H9 (cell line): ENCODE measurements at regions not wholly inside any gene's neighbourhood (a gene's known extent, or its start where the extent isn't known, plus 50 kb on each side); places are given as distances from the start of the nearest gene placed in this dataset.

Experiments used
- DNase-seq: peaks from one replicate; pipeline ENCODE4 v3.0.0-alpha.2; 2017
- H2AFZ ChIP-seq: one replicate; pipeline ENCODE4 v1.6.1; 2013; ENCODE audit warnings: mild to moderate bottlenecking, low read length, control low read depth, moderate library complexity
- H2AK5ac ChIP-seq: 2 replicates; pipeline ENCODE4 v1.6.1; 2013; ENCODE audit warnings: low read length, control low read depth, mixed read lengths; ENCODE audit not compliant: insufficient read length
- H2BK120ac ChIP-seq: one replicate; pipeline ENCODE4 v1.6.1; 2013; ENCODE audit warnings: low read depth, mild to moderate bottlenecking, low read length, control low read depth, inconsistent platforms; ENCODE audit not compliant: poor library complexity, severe bottlenecking
- H2BK12ac ChIP-seq: 2 replicates; pipeline ENCODE4 v1.6.1; 2013; ENCODE audit warnings: low read length, control low read depth, mixed read lengths, low read depth; ENCODE audit not compliant: insufficient read length
- H2BK15ac ChIP-seq: 2 replicates; pipeline ENCODE4 v1.6.1; 2013; ENCODE audit warnings: low read depth, low read length, control low read depth
- H2BK20ac ChIP-seq: one replicate; pipeline ENCODE4 v1.6.1; 2013; ENCODE audit warnings: low read depth, mild to moderate bottlenecking, low read length, control low read depth, inconsistent platforms; ENCODE audit not compliant: poor library complexity, severe bottlenecking
- H2BK5ac ChIP-seq: 2 replicates; pipeline ENCODE4 v1.6.1; 2013; ENCODE audit warnings: low read length, control low read depth, mixed read lengths; ENCODE audit not compliant: insufficient read length
- H3K14ac ChIP-seq: 2 replicates; pipeline ENCODE4 v1.6.1; 2013; ENCODE audit warnings: low read length, control low read depth; ENCODE audit not compliant: insufficient read depth
- H3K18ac ChIP-seq: 2 replicates; pipeline ENCODE4 v1.6.1; 2013; ENCODE audit warnings: low read depth, mild to moderate bottlenecking, mixed read lengths, low read length, control low read depth; ENCODE audit not compliant: insufficient read length
- H3K23ac ChIP-seq: 2 replicates; pipeline ENCODE4 v1.6.1; 2013; ENCODE audit warnings: low read length, control low read depth, mixed read lengths, low read depth; ENCODE audit not compliant: insufficient read length
- H3K23me2 ChIP-seq: 2 replicates; pipeline ENCODE4 v1.6.1; 2013; ENCODE audit warnings: low read depth, mild to moderate bottlenecking, mixed read lengths, low read length, control low read depth; ENCODE audit not compliant: insufficient read length, poor library complexity, severe bottlenecking
- H3K27ac ChIP-seq: 2 replicates; pipeline ENCODE4 v1.5.1; 2013; ENCODE audit warnings: low read length, control low read depth, mixed read lengths, low read depth; ENCODE audit not compliant: insufficient read length
- H3K27me3 ChIP-seq: 2 replicates; pipeline ENCODE4 v1.6.1; 2013; ENCODE audit warnings: low read length, control low read depth, inconsistent platforms; ENCODE audit not compliant: insufficient read depth
- H3K4ac ChIP-seq: 2 replicates; pipeline ENCODE4 v1.6.1; 2013; ENCODE audit warnings: low read depth, mild to moderate bottlenecking, control low read depth, inconsistent platforms, low read length, moderate library complexity
- H3K4me1 ChIP-seq: 2 replicates; pipeline ENCODE4 v1.6.1; 2013; ENCODE audit warnings: low read length, control low read depth, inconsistent platforms; ENCODE audit not compliant: insufficient read depth
- H3K4me2 ChIP-seq: 2 replicates; pipeline ENCODE4 v1.6.1; 2013; ENCODE audit warnings: low read length, control low read depth, mixed read lengths; ENCODE audit not compliant: insufficient read length, insufficient read depth
- H3K56ac ChIP-seq: 2 replicates; pipeline ENCODE4 v1.6.1; 2013; ENCODE audit warnings: low read depth, mild to moderate bottlenecking, mixed read lengths, low read length, control low read depth; ENCODE audit not compliant: insufficient read length
- H3K79me1 ChIP-seq: 2 replicates; pipeline ENCODE4 v1.6.1; 2013; ENCODE audit warnings: low read depth, mild to moderate bottlenecking, moderate library complexity, low read length, control low read depth, inconsistent platforms; ENCODE audit not compliant: insufficient read depth, poor library complexity, severe bottlenecking
- H3K79me2 ChIP-seq: 2 replicates; pipeline ENCODE4 v1.6.1; 2013; ENCODE audit warnings: low read length, control low read depth, inconsistent platforms; ENCODE audit not compliant: insufficient read depth
- H3K9ac ChIP-seq: 2 replicates; pipeline ENCODE4 v1.6.1; 2013; ENCODE audit warnings: low read length, control low read depth, mixed read lengths; ENCODE audit not compliant: insufficient read length; ENCODE audit errors: extremely low read depth
- H3K9me3 ChIP-seq: one replicate; pipeline ENCODE4 v1.6.1; 2013; ENCODE audit warnings: low read depth, low read length, inconsistent platforms; ENCODE audit not compliant: control insufficient read depth
- H3T11ph ChIP-seq: one replicate; pipeline ENCODE4 v1.6.1; 2013; ENCODE audit warnings: mild to moderate bottlenecking, low read length, control low read depth, inconsistent platforms
- H4K20me1 ChIP-seq: one replicate; pipeline ENCODE4 v1.6.1; 2013; ENCODE audit not compliant: control insufficient read depth, insufficient read length, insufficient read depth
- H4K5ac ChIP-seq: 2 replicates; pipeline ENCODE4 v1.6.1; 2013; ENCODE audit warnings: low read depth, mild to moderate bottlenecking, mixed read lengths, low read length, control low read depth; ENCODE audit not compliant: insufficient read length
- H4K8ac ChIP-seq: replicated peaks from 2 replicates; pipeline ENCODE4 v1.6.1; 2013; ENCODE audit warnings: low read length, control low read depth, mixed read lengths, low read depth; ENCODE audit not compliant: insufficient read length
- H4K91ac ChIP-seq: 2 replicates; pipeline ENCODE4 v1.6.1; 2013; ENCODE audit warnings: low read depth, mild to moderate bottlenecking, moderate library complexity, mixed read lengths, low read length, control low read depth; ENCODE audit not compliant: insufficient read length
- H3K27ac Mint-ChIP-seq, 3 experiments: 2 replicates in 2 of 3; 3 replicates in 1 of 3; pipeline ENCODE4 v1.8.0; 2020 to 2021; ENCODE audit warnings: mixed read lengths in 3 of 3, mild to moderate bottlenecking in 1 of 3, moderate library complexity in 1 of 3
- H3K27me3 Mint-ChIP-seq: 2 replicates; pipeline ENCODE4 v1.8.0; 2021; ENCODE audit warnings: low read depth, mild to moderate bottlenecking, moderate library complexity, mixed read lengths
- H3K36me3 Mint-ChIP-seq, 3 experiments: 2 replicates in 2 of 3; 3 replicates in 1 of 3; pipeline ENCODE4 v1.8.0; 2020 to 2021; ENCODE audit warnings: low read depth in 3 of 3, mixed read lengths in 3 of 3; ENCODE audit not compliant: insufficient read depth in 1 of 3
- H3K4me1 Mint-ChIP-seq, 2 experiments: 2 replicates each; pipeline ENCODE4 v1.8.0; 2020; ENCODE audit warnings: mixed read lengths in 2 of 2
- H3K4me3 Mint-ChIP-seq, 2 experiments: 2 replicates in 1 of 2; 3 replicates in 1 of 2; pipeline ENCODE4 v1.8.0; 2020 to 2021; ENCODE audit warnings: mild to moderate bottlenecking in 2 of 2, mixed read lengths in 2 of 2, moderate library complexity in 1 of 2
- H3K9me3 Mint-ChIP-seq, 2 experiments: 2 replicates in 1 of 2; 3 replicates in 1 of 2; pipeline ENCODE4 v1.8.0; 2020; ENCODE audit warnings: mild to moderate bottlenecking in 2 of 2, mixed read lengths in 2 of 2, moderate library complexity in 1 of 2
- CTCF ChIP-seq: fragments of 200-600 bp; sonication (generic); conservative IDR thresholded peaks from 3 replicates; pipeline ENCODE4 v1.8.0; 2021; ENCODE audit warnings: antibody characterized with exemption, mild to moderate bottlenecking
- WGBS: extraction: QIAGEN DNeasy Blood & Tissue Kit; methylation state at CpG from one replicate; pipeline ENCODE4 v1.1.7; 2013; ENCODE audit warnings: missing lambda C conversion rate, low lambda C conversion rate, mixed read lengths; ENCODE audit not compliant: insufficient read length; ENCODE audit errors: extremely low coverage; 5-methylcytosine and 5-hydroxymethylcytosine counted together

- Histone ChIP-seq H3K18ac (no peak overlapping the region), H2AK5ac (no peak overlapping the region), H4K5ac (no peak overlapping the region), H3K23ac (no peak overlapping the region), H2BK120ac (no peak overlapping the region), H3K4ac (no peak overlapping the region), H3K14ac (no peak overlapping the region), H3K27ac (no peak overlapping the region), H2AFZ (no peak overlapping the region), H3T11ph (no peak overlapping the region), H2BK15ac (no peak overlapping the region), H3K56ac (no peak overlapping the region), H3K79me1 (no peaks in the 10 kb centered on the region), H3K9me3 (no peaks in the 10 kb centered on the region), H4K8ac (no peak overlapping the region), H2BK5ac (no peak overlapping the region), H2BK12ac (no peak overlapping the region), H2BK20ac (no peak overlapping the region), H3K4me1 (no peaks in the 10 kb centered on the region), H4K20me1 (no peaks in the 10 kb centered on the region), H3K4me2 (no peak overlapping the region), H4K91ac (no peak overlapping the region), H3K9ac (no peak overlapping the region), H3K27me3 (no peaks in the 10 kb centered on the region), H3K23me2 (no peaks in the 10 kb centered on the region), H3K79me2 (no peaks in the 10 kb centered on the region)
- H3K27ac Mint-ChIP-seq = 0 out of 7 replicates have a peak overlapping the region, but pooled peaks of 1 of the 3 experiments have one; percentile 18
- no peaks in the 10 kb centered on the region; the same call in 1 of the 2 replicates for H3K27me3 Mint-ChIP-seq
- no peak for TF ChIP-seq CTCF
- no CpG with 5 or more reads among the region's 2 CpGs for WGBS
- no peak overlapping the region for H3K4me3 Mint-ChIP-seq
- H3K9me3 Mint-ChIP-seq = peaks cover 0 to 2% of the 10 kb centered on the region in 2 experiments; a peak in 2 of 5 replicates
- H3K36me3 Mint-ChIP-seq = peaks cover 3 to 13% (median 10%) of the 10 kb centered on the region in 3 experiments; a peak in 4 of 7 replicates
- no peak for DNase-seq
- H3K4me1 Mint-ChIP-seq = peaks cover 0 to 3% of the 10 kb centered on the region in 2 experiments; a peak in 1 of 4 replicates
Observed at GRCh38 chr1:222955964-222956363, 141.1 kb downstream of the DISP1 start.
